Nephron progenitor cell (in vitro differentiated cells): ENCODE measurements at regions not wholly inside any gene's neighbourhood (a gene's known extent, or its start where the extent isn't known, plus 50 kb on each side); places are given as distances from the start of the nearest gene placed in this dataset.

ENCODE experiments used
- DNase-seq: peaks from one replicate; pipeline ENCODE4 v3.0.0; 2021
- H3K27ac Mint-ChIP-seq: 2 replicates; pipeline ENCODE4 v1.8.0; 2021; ENCODE audit warnings: mild to moderate bottlenecking, moderate library complexity, mixed read lengths
- H3K27me3 Mint-ChIP-seq: 2 replicates; pipeline ENCODE4 v1.8.0; 2021; ENCODE audit warnings: mild to moderate bottlenecking, low read depth, mixed read lengths; ENCODE audit not compliant: poor library complexity
- H3K36me3 Mint-ChIP-seq: 2 replicates; pipeline ENCODE4 v1.8.0; 2021; ENCODE audit warnings: low read depth, mixed read lengths
- H3K4me1 Mint-ChIP-seq: 2 replicates; pipeline ENCODE4 v1.8.0; 2021; ENCODE audit warnings: mixed read lengths
- H3K4me3 Mint-ChIP-seq: 2 replicates; pipeline ENCODE4 v1.8.0; 2021; ENCODE audit warnings: mild to moderate bottlenecking, moderate library complexity, mixed read lengths
- H3K9me3 Mint-ChIP-seq: 2 replicates; pipeline ENCODE4 v1.8.0; 2021; ENCODE audit warnings: mild to moderate bottlenecking, moderate library complexity, mixed read lengths
- TF ChIP-seq, protein P1 (sequence below): fragments of 200-600 bp; sonication (generic); IDR thresholded peaks from 2 replicates; pipeline ENCODE4 v1.5.0; 2021; ENCODE audit warnings: antibody characterized with exemption

DNA sequence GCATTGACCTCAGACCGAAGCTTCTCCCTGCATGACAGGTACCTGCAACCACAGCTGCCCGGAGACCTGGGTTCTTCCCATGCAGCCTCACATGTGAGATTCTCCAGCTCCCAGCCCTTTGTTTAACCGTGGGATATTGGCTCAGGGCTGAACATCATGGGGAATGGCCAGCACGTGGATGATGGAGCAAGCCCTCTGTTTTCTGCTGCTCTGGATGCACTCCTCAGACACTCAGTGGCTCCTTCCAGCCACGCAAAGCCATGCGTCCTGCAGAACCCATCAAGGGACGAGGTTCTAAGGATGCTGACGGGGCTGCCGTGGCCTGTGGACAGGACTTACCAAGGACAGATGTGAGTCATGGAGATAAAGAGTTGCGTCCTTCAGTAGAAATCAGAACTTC lies 639.1 kb downstream of the BRD1 start:
- DNase-seq, result no peak
- H3K36me3 Mint-ChIP-seq, result no peaks in the 10 kb centered on the region
- H3K4me1 Mint-ChIP-seq, result peaks cover 8% of the 10 kb centered on the region
- peaks cover 20% of the 10 kb centered on the region for H3K27me3 Mint-ChIP-seq
- H3K9me3 Mint-ChIP-seq, result peaks cover 16% of the 10 kb centered on the region
- no peak overlapping the region for H3K4me3 Mint-ChIP-seq
- H3K27ac Mint-ChIP-seq, result no peak overlapping the region
- TF ChIP-seq, protein P1, sequence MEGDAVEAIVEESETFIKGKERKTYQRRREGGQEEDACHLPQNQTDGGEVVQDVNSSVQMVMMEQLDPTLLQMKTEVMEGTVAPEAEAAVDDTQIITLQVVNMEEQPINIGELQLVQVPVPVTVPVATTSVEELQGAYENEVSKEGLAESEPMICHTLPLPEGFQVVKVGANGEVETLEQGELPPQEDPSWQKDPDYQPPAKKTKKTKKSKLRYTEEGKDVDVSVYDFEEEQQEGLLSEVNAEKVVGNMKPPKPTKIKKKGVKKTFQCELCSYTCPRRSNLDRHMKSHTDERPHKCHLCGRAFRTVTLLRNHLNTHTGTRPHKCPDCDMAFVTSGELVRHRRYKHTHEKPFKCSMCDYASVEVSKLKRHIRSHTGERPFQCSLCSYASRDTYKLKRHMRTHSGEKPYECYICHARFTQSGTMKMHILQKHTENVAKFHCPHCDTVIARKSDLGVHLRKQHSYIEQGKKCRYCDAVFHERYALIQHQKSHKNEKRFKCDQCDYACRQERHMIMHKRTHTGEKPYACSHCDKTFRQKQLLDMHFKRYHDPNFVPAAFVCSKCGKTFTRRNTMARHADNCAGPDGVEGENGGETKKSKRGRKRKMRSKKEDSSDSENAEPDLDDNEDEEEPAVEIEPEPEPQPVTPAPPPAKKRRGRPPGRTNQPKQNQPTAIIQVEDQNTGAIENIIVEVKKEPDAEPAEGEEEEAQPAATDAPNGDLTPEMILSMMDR, result no peak

DNA sequence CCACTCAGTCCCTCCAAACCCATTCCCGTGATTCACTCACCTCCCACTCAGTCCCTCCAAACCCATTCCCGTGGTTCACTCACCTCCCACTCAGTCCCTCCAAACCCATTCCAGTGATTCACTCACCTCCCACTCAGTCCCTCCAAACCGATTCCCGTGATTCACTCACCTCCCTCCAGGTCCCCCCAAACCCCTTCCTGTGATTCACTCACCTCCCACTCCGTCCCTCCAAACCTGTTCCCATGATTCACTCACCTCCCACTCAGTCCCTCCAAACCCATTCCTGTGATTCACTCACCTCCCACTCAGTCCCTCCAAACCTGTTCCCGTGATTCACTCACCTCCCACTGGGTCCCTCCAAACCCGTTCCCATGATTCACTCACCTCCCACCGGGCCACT lies 639.6 kb downstream of the BRD1 start:
- TF ChIP-seq, protein P1, result no peak
- Mint-ChIP-seq H3K36me3 (no peaks in the 10 kb centered on the region), H3K4me3 (no peak overlapping the region), H3K4me1 (peaks cover 13% of the 10 kb centered on the region), H3K9me3 (peaks cover 16% of the 10 kb centered on the region), H3K27ac (no peak overlapping the region), H3K27me3 (peaks cover 22% of the 10 kb centered on the region)
- DNase-seq, result no peak

DNA sequence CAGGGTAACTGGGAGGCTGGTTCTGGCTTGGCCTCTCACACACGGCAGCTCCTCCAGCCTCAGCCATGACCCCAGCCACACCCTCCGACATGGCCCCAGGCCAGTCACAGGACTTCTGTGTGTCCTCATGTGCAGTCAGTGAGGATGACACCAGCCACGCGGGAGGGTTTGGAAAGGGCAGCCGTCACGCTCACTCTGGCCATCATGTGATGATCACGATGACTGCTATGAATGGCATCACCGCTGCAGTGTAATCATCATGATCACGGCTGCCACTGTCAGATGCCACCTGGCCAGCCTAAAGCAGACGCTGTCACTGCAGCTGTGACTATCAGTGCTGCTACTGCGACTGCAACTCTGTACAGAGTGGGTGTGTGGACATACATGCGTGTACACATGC lies 640.9 kb downstream of the BRD1 start:
- no peaks in the 10 kb centered on the region for H3K36me3 Mint-ChIP-seq
- no peak for DNase-seq
- H3K27ac Mint-ChIP-seq, result no peak overlapping the region
- H3K4me3 Mint-ChIP-seq, result no peak overlapping the region
- H3K9me3 Mint-ChIP-seq, result peaks cover 16% of the 10 kb centered on the region
- H3K27me3 Mint-ChIP-seq, result peaks cover 27% of the 10 kb centered on the region
- TF ChIP-seq, protein P1, result no peak
- H3K4me1 Mint-ChIP-seq, result peaks cover 19% of the 10 kb centered on the region

DNA sequence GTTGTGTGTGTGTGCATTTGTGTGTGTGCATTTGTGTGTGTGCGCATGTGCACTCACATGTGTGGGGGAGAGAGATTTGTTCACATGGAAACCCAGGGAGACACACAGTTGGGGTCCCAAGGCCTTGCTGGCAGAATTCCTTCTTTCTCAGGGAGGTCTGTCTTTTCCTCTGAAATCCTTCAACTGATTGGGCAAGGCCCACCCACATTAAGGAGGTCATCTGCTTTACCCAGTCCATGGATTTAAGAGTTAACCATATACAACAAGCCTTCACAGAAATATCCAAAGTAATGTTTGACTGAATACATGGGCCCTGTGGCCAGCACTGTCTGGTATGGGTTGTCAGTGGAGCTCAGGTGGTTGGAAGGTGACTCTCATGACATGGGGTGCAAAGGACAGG lies 641.4 kb downstream of the BRD1 start:
- H3K4me1 Mint-ChIP-seq, result peaks cover 19% of the 10 kb centered on the region
- H3K36me3 Mint-ChIP-seq, result no peaks in the 10 kb centered on the region
- peaks cover 16% of the 10 kb centered on the region for H3K9me3 Mint-ChIP-seq
- H3K27me3 Mint-ChIP-seq, result peaks cover 27% of the 10 kb centered on the region
- TF ChIP-seq, protein P1, result no peak
- no peak overlapping the region for H3K27ac Mint-ChIP-seq
- no peak overlapping the region for H3K4me3 Mint-ChIP-seq
- no peak for DNase-seq

DNA sequence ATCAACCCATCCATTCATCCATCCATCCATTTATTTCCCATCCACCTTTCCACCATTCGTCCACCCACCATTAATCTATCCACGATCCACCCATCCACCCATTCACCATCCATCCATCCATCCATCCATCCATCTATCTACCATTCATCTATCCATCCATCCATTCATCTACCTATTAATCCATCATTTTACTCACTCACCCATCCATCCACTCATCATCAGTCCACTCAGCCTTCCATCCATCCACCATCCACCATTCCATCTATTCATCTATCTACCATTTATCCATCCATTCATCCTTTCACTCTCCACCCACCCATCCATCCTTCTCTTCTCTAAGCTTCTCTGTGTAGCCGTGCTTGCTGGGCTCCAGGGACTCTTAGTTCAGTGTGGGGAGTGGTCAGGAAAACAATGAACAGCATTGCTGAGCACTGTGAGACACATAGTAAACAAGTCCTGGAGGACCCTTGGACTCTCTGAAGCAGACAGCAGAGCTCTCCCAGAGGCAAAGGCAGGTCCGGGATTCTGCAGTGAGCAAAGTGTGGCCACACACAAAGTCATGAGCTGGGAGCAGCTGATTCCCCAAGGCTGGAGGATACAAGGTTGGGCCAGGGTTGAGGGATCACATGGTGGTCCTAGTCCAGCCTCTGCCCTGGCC lies 642.2 kb downstream of the BRD1 start:
- DNase-seq, result no peak
- H3K36me3 Mint-ChIP-seq, result no peaks in the 10 kb centered on the region
- H3K27me3 Mint-ChIP-seq, result peaks cover 27% of the 10 kb centered on the region
- TF ChIP-seq, protein P1, result no peak
- H3K4me3 Mint-ChIP-seq, result no peak overlapping the region
- peaks cover 22% of the 10 kb centered on the region for H3K4me1 Mint-ChIP-seq
- no peak overlapping the region for H3K27ac Mint-ChIP-seq
- peaks cover 16% of the 10 kb centered on the region for H3K9me3 Mint-ChIP-seq

DNA sequence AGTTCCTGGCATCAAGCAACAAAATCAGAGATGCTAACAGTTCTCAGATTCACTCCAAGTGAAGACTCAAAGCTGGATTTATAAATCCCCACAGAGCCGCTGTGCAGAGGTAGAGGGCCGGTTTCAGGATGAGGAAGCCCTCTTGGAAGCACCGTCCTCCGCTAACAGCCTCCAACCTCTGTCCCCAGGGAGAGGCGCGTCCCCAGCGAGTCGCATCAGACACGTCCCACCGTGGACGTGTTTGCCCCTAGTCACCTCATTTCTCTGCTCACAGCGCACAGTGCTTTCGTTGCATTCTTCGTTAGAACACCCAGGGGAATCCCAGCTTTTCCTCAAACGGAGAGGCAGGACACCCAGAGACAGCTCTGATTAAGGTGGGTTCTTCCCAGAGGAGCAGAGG lies 642.9 kb downstream of the BRD1 start:
- Mint-ChIP-seq H3K36me3 (no peaks in the 10 kb centered on the region), H3K9me3 (peaks cover 16% of the 10 kb centered on the region), H3K4me1 (peaks cover 23% of the 10 kb centered on the region), H3K4me3 (no peak overlapping the region), H3K27me3 (peaks cover 27% of the 10 kb centered on the region), H3K27ac (no peak overlapping the region)
- DNase-seq, result no peak
- TF ChIP-seq, protein P1, result no peak
